SK-N-MC (cell line): ENCODE measurements at regions not wholly inside any gene's neighbourhood (a gene's known extent, or its start where the extent isn't known, plus 50 kb on each side); places are given as distances from the start of the nearest gene placed in this dataset.

ENCODE experiments used
- DNase-seq: peaks from one replicate; pipeline ENCODE4 v3.0.0-alpha.2; 2011; ENCODE audit warnings: low read depth, low spot score
- H3K27ac ChIP-seq: fragments of 200-600 bp; sonication (generic); 2 replicates; pipeline ENCODE4 v1.5.1; 2016; ENCODE audit warnings: mixed run types
- H3K36me3 ChIP-seq: fragments of 200-600 bp; sonication (generic); 2 replicates; pipeline ENCODE4 v1.6.1; 2017; ENCODE audit warnings: antibody characterized with exemption, low read length, mixed read lengths; ENCODE audit not compliant: insufficient read depth
- H3K4me3 ChIP-seq: fragments of 200-600 bp; sonication (generic); 2 replicates; pipeline ENCODE4 v1.5.1; 2016
- H3K9ac ChIP-seq: fragments of 200-600 bp; sonication (generic); 2 replicates; pipeline ENCODE4 v1.8.0; 2017; ENCODE audit warnings: mixed run types, mixed read lengths; ENCODE audit not compliant: insufficient read length
- H3K9me3 ChIP-seq: fragments of 200-600 bp; sonication (generic); 2 replicates; pipeline ENCODE4 v1.6.1; 2017; ENCODE audit warnings: low read depth, mild to moderate bottlenecking, antibody characterized with exemption, low read length, moderate library complexity, mixed read lengths
- EZH2 ChIP-seq: fragments of 200-600 bp; sonication (generic); IDR thresholded peaks from one replicate; pipeline ENCODE4 v1.6.1; 2017; ENCODE audit warnings: antibody characterized with exemption
- FOXP2 ChIP-seq: optimal IDR thresholded peaks from 2 replicates; pipeline ENCODE3; 2011; ENCODE audit warnings: mild to moderate bottlenecking, moderate library complexity; ENCODE audit not compliant: insufficient read depth; ENCODE audit errors: extremely low read length, control extremely low read depth
- POLR2AphosphoS5 ChIP-seq: IDR thresholded peaks from 2 replicates; pipeline ENCODE4 v1.6.1; 2012; ENCODE audit warnings: mild to moderate bottlenecking, low read depth, low read length, borderline replicate concordance

GRCh38 chr7:42858570-42858969, 53.3 kb downstream of the C7orf25 start:
- Histone ChIP-seq H3K9me3 (no peaks in the 10 kb centered on the region), H3K4me3 (no peak overlapping the region), H3K36me3 (no peaks in the 10 kb centered on the region), H3K9ac (no peak overlapping the region), H3K27ac (no peak overlapping the region)
- DNase-seq = no peak
- no peak for TF ChIP-seq EZH2
- no peak for TF ChIP-seq POLR2AphosphoS5
- TF ChIP-seq FOXP2 = no peak

- no peak for DNase-seq
- no peaks in the 10 kb centered on the region for H3K36me3 ChIP-seq
Observed at GRCh38 chr7:42856605-42856987, 55.3 kb downstream of the C7orf25 start.

GRCh38 chr7:42854571-42855118, 57.2 kb downstream of the C7orf25 start:
- no peaks in the 10 kb centered on the region for H3K9me3 ChIP-seq
- no peak overlapping the region for H3K4me3 ChIP-seq
- no peak for DNase-seq
- no peaks in the 10 kb centered on the region for H3K36me3 ChIP-seq
- no peak overlapping the region for H3K27ac ChIP-seq
- TF ChIP-seq EZH2 (no peak), FOXP2 (no peak), POLR2AphosphoS5 (no peak)
- no peak overlapping the region for H3K9ac ChIP-seq

More at GRCh38 chr7:42856605-42856987, 55.3 kb downstream of the C7orf25 start:
- H3K9ac ChIP-seq = no peak overlapping the region
- no peaks in the 10 kb centered on the region for H3K9me3 ChIP-seq
- no peak overlapping the region for H3K27ac ChIP-seq
- TF ChIP-seq FOXP2 (no peak), EZH2 (no peak), POLR2AphosphoS5 (no peak)
- peak overlapping the region; percentile 89 for H3K4me3 ChIP-seq

- no peak for DNase-seq
- no peak overlapping the region for H3K4me3 ChIP-seq
- no peak overlapping the region for H3K9ac ChIP-seq
- H3K9me3 ChIP-seq = no peaks in the 10 kb centered on the region
- TF ChIP-seq EZH2 (no peak), POLR2AphosphoS5 (no peak), FOXP2 (no peak)
- H3K27ac ChIP-seq = no peak overlapping the region
- H3K36me3 ChIP-seq = no peaks in the 10 kb centered on the region
Observed at GRCh38 chr7:42852531-42852930, 59.3 kb downstream of the C7orf25 start.

GRCh38 chr7:42843205-42843800, 68.6 kb downstream of the C7orf25 start:
- Histone ChIP-seq H3K9ac (no peak overlapping the region), H3K27ac (no peak overlapping the region), H3K4me3 (peak overlapping the region; percentile 31; the same call in 1 of the 2 replicates), H3K36me3 (no peaks in the 10 kb centered on the region), H3K9me3 (no peaks in the 10 kb centered on the region)
- DNase-seq = no peak
- TF ChIP-seq EZH2 (no peak), FOXP2 (no peak), POLR2AphosphoS5 (no peak)

- H3K36me3 ChIP-seq = no peaks in the 10 kb centered on the region
- no peak for TF ChIP-seq FOXP2
- TF ChIP-seq EZH2 = no peak
- TF ChIP-seq POLR2AphosphoS5 = no peak
- H3K9me3 ChIP-seq = no peaks in the 10 kb centered on the region
- no peak overlapping the region for H3K4me3 ChIP-seq
- no peak for DNase-seq
- no peak overlapping the region for H3K9ac ChIP-seq
- H3K27ac ChIP-seq = no peak overlapping the region
Observed at GRCh38 chr7:42834676-42835075, 77.2 kb downstream of the C7orf25 start.

GRCh38 chr7:42833411-42833810, 78.5 kb downstream of the C7orf25 start:
- Histone ChIP-seq H3K9ac (no peak overlapping the region), H3K4me3 (no peak overlapping the region), H3K27ac (no peak overlapping the region), H3K36me3 (no peaks in the 10 kb centered on the region), H3K9me3 (no peaks in the 10 kb centered on the region)
- TF ChIP-seq EZH2 (no peak), POLR2AphosphoS5 (no peak), FOXP2 (no peak)
- no peak for DNase-seq

- TF ChIP-seq POLR2AphosphoS5 (no peak), FOXP2 (no peak), EZH2 (no peak)
- no peak overlapping the region for H3K27ac ChIP-seq
- no peaks in the 10 kb centered on the region for H3K36me3 ChIP-seq
- no peaks in the 10 kb centered on the region for H3K9me3 ChIP-seq
- no peak for DNase-seq
- H3K4me3 ChIP-seq = no peak overlapping the region
- no peak overlapping the region for H3K9ac ChIP-seq
Observed at GRCh38 chr7:42832667-42833066, 79.2 kb downstream of the C7orf25 start.

GRCh38 chr7:42831718-42832522, 80.0 kb downstream of the C7orf25 start:
- TF ChIP-seq POLR2AphosphoS5 (no peak), FOXP2 (no peak), EZH2 (no peak)
- Histone ChIP-seq H3K9ac (no peak overlapping the region), H3K9me3 (no peaks in the 10 kb centered on the region), H3K4me3 (no peak overlapping the region), H3K27ac (no peak overlapping the region), H3K36me3 (no peaks in the 10 kb centered on the region)
- DNase-seq = no peak
